Endodermal cell (in vitro differentiated cells): ENCODE measurements at regions not wholly inside any gene's neighbourhood (a gene's known extent, or its start where the extent isn't known, plus 50 kb on each side); places are given as distances from the start of the nearest gene placed in this dataset.

Experiments used
- DNase-seq: peaks from one replicate; pipeline ENCODE4 v3.0.0-alpha.2; 2017
- H3K27ac ChIP-seq: 2 replicates; pipeline ENCODE4 v1.5.1; 2013; ENCODE audit warnings: mild to moderate bottlenecking, low read depth, low read length, moderate library complexity
- H3K27me3 ChIP-seq: 2 replicates; pipeline ENCODE4 v1.6.1; 2013; ENCODE audit warnings: mild to moderate bottlenecking, low read length, moderate library complexity; ENCODE audit not compliant: insufficient read depth, control insufficient read depth, poor library complexity, severe bottlenecking
- H3K36me3 ChIP-seq: 2 replicates; pipeline ENCODE4 v1.7.0; 2013; ENCODE audit warnings: mild to moderate bottlenecking, low read length, moderate library complexity; ENCODE audit not compliant: control insufficient read depth, insufficient read depth
- H3K4me1 ChIP-seq: one replicate; pipeline ENCODE4 v1.7.0; 2013; ENCODE audit warnings: low read length; ENCODE audit not compliant: control insufficient read depth, insufficient read depth
- H3K4me3 ChIP-seq: 2 replicates; pipeline ENCODE4 v1.5.1; 2013; ENCODE audit warnings: mild to moderate bottlenecking, low read length, moderate library complexity
- H3K9ac ChIP-seq: 2 replicates; pipeline ENCODE4 v1.6.1; 2013; ENCODE audit warnings: mild to moderate bottlenecking, low read length, moderate library complexity; ENCODE audit not compliant: poor library complexity, severe bottlenecking; ENCODE audit errors: extremely low read depth
- H3K9me3 ChIP-seq: 2 replicates; pipeline ENCODE4 v1.6.1; 2013; ENCODE audit warnings: mild to moderate bottlenecking, low read length, moderate library complexity; ENCODE audit not compliant: control insufficient read depth
- H3K27ac Mint-ChIP-seq: 2 replicates; pipeline ENCODE4 v1.8.0; 2020; ENCODE audit warnings: mixed read lengths
- H3K27me3 Mint-ChIP-seq: 2 replicates; pipeline ENCODE4 v1.8.0; 2021; ENCODE audit warnings: mild to moderate bottlenecking, mixed read lengths; ENCODE audit not compliant: insufficient read depth
- H3K36me3 Mint-ChIP-seq: 2 replicates; pipeline ENCODE4 v1.8.0; 2020; ENCODE audit warnings: low read depth, mixed read lengths
- H3K4me1 Mint-ChIP-seq: 2 replicates; pipeline ENCODE4 v1.8.0; 2020; ENCODE audit warnings: mixed read lengths
- H3K4me3 Mint-ChIP-seq: 2 replicates; pipeline ENCODE4 v1.8.0; 2020; ENCODE audit warnings: mild to moderate bottlenecking, moderate library complexity, mixed read lengths
- H3K9me3 Mint-ChIP-seq: 2 replicates; pipeline ENCODE4 v1.8.0; 2020; ENCODE audit warnings: mild to moderate bottlenecking, mixed read lengths
- CTCF ChIP-seq: fragments of 200-600 bp; sonication (generic); conservative IDR thresholded peaks from 2 replicates; pipeline ENCODE4 v1.5.0; 2021; ENCODE audit warnings: antibody characterized with exemption, mild to moderate bottlenecking
- WGBS, 2 experiments: methylation state at CpG; one replicate each; pipeline versions ENCODE4 v1.1.5 to v1.1.7; 2013; ENCODE audit warnings: missing lambda C conversion rate in 2 of 2, mixed read lengths in 1 of 2; ENCODE audit not compliant: insufficient coverage in 1 of 2, insufficient read length in 1 of 2; 5-methylcytosine and 5-hydroxymethylcytosine counted together

- H3K4me3 ChIP-seq, result no peak overlapping the region
- H3K27me3 ChIP-seq, result no peaks in the 10 kb centered on the region
- H3K27ac ChIP-seq, result no peak overlapping the region
- Mint-ChIP-seq H3K4me3 (no peak overlapping the region), H3K27me3 (peaks cover 13% of the 10 kb centered on the region), H3K4me1 (peaks cover 11% of the 10 kb centered on the region), H3K36me3 (no peaks in the 10 kb centered on the region), H3K27ac (no peak overlapping the region), H3K9me3 (no peaks in the 10 kb centered on the region)
- TF ChIP-seq CTCF, result no peak
- no peaks in the 10 kb centered on the region for H3K36me3 ChIP-seq
- peak; percentile 25 for DNase-seq
- no peaks in the 10 kb centered on the region for H3K9me3 ChIP-seq
- 93 to 100% methylated on average over 1 to 3 of the region's 3 CpGs for WGBS, 2 experiments
- no peaks in the 10 kb centered on the region for H3K4me1 ChIP-seq
- no peak overlapping the region for H3K9ac ChIP-seq
These were observed 256.8 kb upstream of the B3GAT1 start for GRCh38 chr11:134668796-134669195.

DNA sequence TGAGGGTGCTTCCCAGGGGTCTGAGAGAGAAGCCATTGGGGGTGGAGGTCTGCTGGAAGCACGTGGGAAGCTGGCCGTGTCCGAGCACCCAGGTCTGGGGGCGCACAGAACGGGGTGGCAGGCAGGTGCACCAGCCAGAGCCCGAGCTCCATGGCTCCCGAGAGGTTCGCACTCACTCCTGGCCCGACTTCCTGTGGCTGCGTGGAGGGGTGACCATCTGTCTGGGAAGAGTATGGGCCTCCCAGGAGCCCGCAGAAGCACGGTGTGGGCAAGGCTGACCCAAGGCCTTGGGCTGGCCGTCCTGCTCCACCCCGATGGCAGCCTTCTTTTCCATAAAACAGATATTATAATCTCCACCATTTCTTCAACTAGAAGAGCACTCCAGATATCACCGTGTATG, 256.0 kb upstream of the B3GAT1 start:
- H3K4me3 ChIP-seq, result no peak overlapping the region
- H3K9me3 ChIP-seq, result no peaks in the 10 kb centered on the region
- no peak overlapping the region for H3K4me3 Mint-ChIP-seq
- H3K36me3 Mint-ChIP-seq, result no peaks in the 10 kb centered on the region
- 91 to 95% methylated on average over 7 to 15 of the region's 15 CpGs for WGBS, 2 experiments
- peaks cover 12% of the 10 kb centered on the region for H3K27me3 Mint-ChIP-seq
- no peak overlapping the region for H3K27ac ChIP-seq
- H3K4me1 Mint-ChIP-seq, result peaks cover 11% of the 10 kb centered on the region
- H3K4me1 ChIP-seq, result no peaks in the 10 kb centered on the region
- DNase-seq, result peak; percentile 12
- no peaks in the 10 kb centered on the region for H3K27me3 ChIP-seq
- no peak overlapping the region for H3K9ac ChIP-seq
- H3K9me3 Mint-ChIP-seq, result no peaks in the 10 kb centered on the region
- no peak for TF ChIP-seq CTCF
- no peak overlapping the region for H3K27ac Mint-ChIP-seq
- no peaks in the 10 kb centered on the region for H3K36me3 ChIP-seq

DNA sequence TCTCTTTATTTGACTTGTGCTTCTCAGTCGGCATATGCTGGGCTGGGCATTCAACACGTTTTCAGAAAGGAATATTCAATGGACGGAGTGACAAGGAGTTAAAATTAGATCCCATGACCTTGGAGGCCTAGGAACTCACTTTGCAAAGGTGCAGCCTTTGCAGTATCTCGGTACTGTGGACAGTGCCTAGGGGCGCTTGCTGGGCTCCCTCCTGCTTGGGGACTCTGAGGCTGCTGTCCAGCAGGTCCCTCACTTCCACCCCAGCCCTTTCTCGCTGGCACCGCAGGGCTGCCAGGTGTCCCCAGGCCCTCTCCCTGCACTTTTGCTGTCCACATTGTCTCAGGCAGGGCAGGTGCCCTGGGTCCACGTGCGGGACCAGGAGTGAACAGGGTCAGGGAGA, 255.5 kb upstream of the B3GAT1 start:
- Mint-ChIP-seq H3K36me3 (no peaks in the 10 kb centered on the region), H3K4me1 (peaks cover 11% of the 10 kb centered on the region), H3K4me3 (no peak overlapping the region), H3K9me3 (no peaks in the 10 kb centered on the region), H3K27me3 (peaks cover 12% of the 10 kb centered on the region), H3K27ac (no peak overlapping the region)
- Histone ChIP-seq H3K27ac (no peak overlapping the region), H3K9ac (no peak overlapping the region), H3K9me3 (peaks cover 2% of the 10 kb centered on the region), H3K36me3 (no peaks in the 10 kb centered on the region), H3K27me3 (no peaks in the 10 kb centered on the region), H3K4me3 (no peak overlapping the region), H3K4me1 (no peaks in the 10 kb centered on the region)
- WGBS, 2 experiments, result 86 to 92% methylated on average over 7 to 9 of the region's 9 CpGs
- TF ChIP-seq CTCF, result no peak
- DNase-seq, result peak; percentile 48
